ENCODE measurements at regions not wholly inside any gene's neighbourhood (a gene's known extent, or its start where the extent isn't known, plus 50 kb on each side); places are given as distances from the start of the nearest gene placed in this dataset.
"Not testable (repeated sequence)": the region's sequence is repeated elsewhere in the genome, so short reads cannot be mapped to it uniquely, and the experiment has no call there.

- ATAC-seq (ENCODE audit: low read depth) = not testable (repeated sequence)
Measured at GRCh38 chr2:66243809-66244208, 191.1 kb upstream of the MEIS1 start.

GRCh38 chr2:66242888-66243287 lies 192.0 kb upstream of the MEIS1 start:
- CTCF ChIA-PET; H3K9ac ChIP-seq (ENCODE audit: low read length); H3K9me3 ChIP-seq (ENCODE audit: control extremely low read depth in 1 of 3, control insufficient read depth in 2 of 3, insufficient read depth in 1 of 3, low read length in 2 of 3); H3K4me1 Mint-ChIP-seq; H3K27me3 ChIP-seq (replicated peaks in 1 of 4; ENCODE audit: control extremely low read depth in 1 of 4, control insufficient read depth in 3 of 4, insufficient read depth in 4 of 4, low read length in 3 of 4); ATAC-seq (ENCODE audit: low read depth); H2AFZ ChIP-seq (ENCODE audit: insufficient read depth, low read depth, low read length, poor library complexity, severe bottlenecking); H3K4me3 ChIP-seq (ENCODE audit: control extremely low read depth in 1 of 5, extremely low read depth in 1 of 5, insufficient read depth in 1 of 5, low read depth in 2 of 5, low read length in 4 of 5); H4K20me1 ChIP-seq (ENCODE audit: control insufficient read depth, insufficient read depth, low read length, poor library complexity, severe bottlenecking); POLR2A ChIA-PET; H3K9me3 Mint-ChIP-seq (ENCODE audit: insufficient read depth); DNase-seq; H3K4me2 ChIP-seq (replicated peaks; ENCODE audit: low read depth, low read length, poor library complexity, severe bottlenecking); H3K27ac ChIP-seq (ENCODE audit: low read length in 2 of 2); H3K27me3 Mint-ChIP-seq; H3K4me3 Mint-ChIP-seq; H3K4me1 ChIP-seq (ENCODE audit: control insufficient read depth in 2 of 2, insufficient read depth in 2 of 2, low read length in 2 of 2); H3K36me3 ChIP-seq (replicated peaks in 1 of 2; ENCODE audit: control extremely low read depth in 1 of 2, control insufficient read depth in 1 of 2, extremely low read depth in 1 of 2, insufficient read depth in 2 of 2, low read length in 1 of 2); H3K27ac Mint-ChIP-seq; H3K79me2 ChIP-seq (ENCODE audit: control insufficient read depth, insufficient read depth, low read length): not testable (repeated sequence)
- intact Hi-C loops (cut with micrococcal nuclease) = loop anchor here (1.0 kb wide), 1 partner anchor 7 kb away; no protein-coding TSS in a partner anchor
- no CpG with 5 or more reads among the region's 1 CpG for WGBS (ENCODE audit: insufficient coverage)

More at GRCh38 chr2:66243809-66244208, 191.1 kb upstream of the MEIS1 start:
- H3K27ac ChIP-seq (ENCODE audit: low read length in 2 of 2); H3K27me3 ChIP-seq (replicated peaks in 1 of 4; ENCODE audit: control extremely low read depth in 1 of 4, control insufficient read depth in 3 of 4, insufficient read depth in 4 of 4, low read length in 3 of 4); H3K4me1 Mint-ChIP-seq; H3K4me2 ChIP-seq (replicated peaks; ENCODE audit: low read depth, low read length, poor library complexity, severe bottlenecking); H3K4me1 ChIP-seq (ENCODE audit: control insufficient read depth in 2 of 2, insufficient read depth in 2 of 2, low read length in 2 of 2); H2AFZ ChIP-seq (ENCODE audit: insufficient read depth, low read depth, low read length, poor library complexity, severe bottlenecking); H3K9ac ChIP-seq (ENCODE audit: low read length); H3K27me3 Mint-ChIP-seq; CTCF ChIA-PET; H3K36me3 ChIP-seq (replicated peaks in 1 of 2; ENCODE audit: control extremely low read depth in 1 of 2, control insufficient read depth in 1 of 2, extremely low read depth in 1 of 2, insufficient read depth in 2 of 2, low read length in 1 of 2); DNase-seq; H3K4me3 ChIP-seq (ENCODE audit: control extremely low read depth in 1 of 5, extremely low read depth in 1 of 5, insufficient read depth in 1 of 5, low read depth in 2 of 5, low read length in 4 of 5); intact Hi-C loops (cut with micrococcal nuclease); POLR2A ChIA-PET; H3K27ac Mint-ChIP-seq; H3K9me3 Mint-ChIP-seq (ENCODE audit: insufficient read depth); H3K79me2 ChIP-seq (ENCODE audit: control insufficient read depth, insufficient read depth, low read length); H3K4me3 Mint-ChIP-seq; H3K9me3 ChIP-seq (ENCODE audit: control extremely low read depth in 1 of 3, control insufficient read depth in 2 of 3, insufficient read depth in 1 of 3, low read length in 2 of 3); H4K20me1 ChIP-seq (ENCODE audit: control insufficient read depth, insufficient read depth, low read length, poor library complexity, severe bottlenecking): not testable (repeated sequence)
- 97% methylated on average over 5 of the region's 5 CpGs for WGBS (ENCODE audit: insufficient coverage)

Measured in B cell (primary cell).